ENCODE measurements at regions not wholly inside any gene's neighbourhood (a gene's known extent, or its start where the extent isn't known, plus 50 kb on each side); places are given as distances from the start of the nearest gene placed in this dataset.

DNA sequence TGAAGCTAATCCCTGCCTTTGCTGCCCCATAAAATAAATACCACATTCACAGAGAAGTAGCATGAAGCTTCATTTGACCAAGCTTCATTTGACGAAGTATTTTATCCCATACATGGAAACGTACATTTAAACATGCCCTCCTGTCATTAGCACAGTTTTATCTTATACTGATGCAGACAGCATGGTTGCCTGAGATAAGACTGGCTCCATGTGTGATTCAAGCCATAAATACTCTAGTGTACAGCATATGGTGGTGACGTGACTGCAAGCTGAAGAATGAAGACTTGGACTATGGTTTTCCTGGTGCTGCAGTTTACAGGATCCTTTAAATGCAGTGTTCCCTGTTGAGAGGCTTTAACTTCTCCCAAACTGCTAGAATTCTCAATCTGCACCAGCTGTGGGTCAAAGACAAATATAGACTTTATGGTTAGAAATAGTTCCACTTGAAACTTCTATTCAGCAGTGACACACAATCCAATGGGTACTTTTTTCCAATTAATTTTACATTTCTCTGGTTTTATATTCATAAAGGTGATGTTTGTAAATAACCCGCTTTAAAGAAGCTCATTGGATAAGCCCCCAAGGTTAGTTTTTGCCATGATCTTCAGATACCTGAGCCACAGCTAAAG is 64.9 kb downstream of the CYB561 start (continued):
- TF ChIP-seq ZNF41 (CRISPR knock-in tag; conservative IDR thresholded peaks at IDR 0.05) (no peak), GABPB2 (CRISPR knock-in tag; conservative IDR thresholded peaks at IDR 0.05) (no peak), ZNF395 (CRISPR knock-in tag; IDR thresholded peaks at IDR 0.05) (peak; percentile 93), TAF7 (tag; IDR thresholded peaks at IDR 0.05) (no peak), FIP1L1 (IDR thresholded peaks at IDR 0.05; ENCODE audit: low read depth, low read length, poor library complexity, severe bottlenecking) (no peak), WHSC1 (IDR thresholded peaks at IDR 0.05; ENCODE audit: low read length) (no peak), CREB1 (IDR thresholded peaks at IDR 0.05) (peak; percentile 58), CREB1 (CRISPR knock-in tag; IDR thresholded peaks at IDR 0.05) (peak; percentile 80), ZNF23 (CRISPR knock-in tag; IDR thresholded peaks at IDR 0.05) (no peak), SMAD4 (CRISPR knock-in tag; conservative IDR thresholded peaks at IDR 0.05) (peak; percentile 82), TAF1 (IDR thresholded peaks at IDR 0.05; ENCODE audit: control insufficient read depth, extremely low read depth, insufficient read depth, low read length, severe bottlenecking) (no peak), STAG1 (CRISPR knock-in tag; IDR thresholded peaks at IDR 0.05; ENCODE audit: borderline replicate concordance) (no peak), ZNF134 (CRISPR knock-in tag; conservative IDR thresholded peaks at IDR 0.05) (no peak), ZFP36 (IDR thresholded peaks at IDR 0.05; ENCODE audit: low read depth, low read length, partially characterized antibody) (no peak), RAD21 (CRISPR knock-in tag; conservative IDR thresholded peaks at IDR 0.05 in 1 of 2, IDR thresholded peaks at IDR 0.05 in 1 of 2) (no peak), CBX5 (IDR thresholded peaks at IDR 0.05; ENCODE audit: borderline replicate concordance, low read depth) (no peak), ZNF212 (CRISPR knock-in tag; IDR thresholded peaks at IDR 0.05) (no peak), ZNF324 (CRISPR knock-in tag; IDR thresholded peaks at IDR 0.05) (no peak), SRSF9 (IDR thresholded peaks at IDR 0.05; ENCODE audit: borderline replicate concordance, low read depth, low read length) (no peak), NR2C2 (CRISPR knock-in tag; IDR thresholded peaks at IDR 0.05) (no peak), NR2C2 (tag; IDR thresholded peaks at IDR 0.05) (no peak), NRF1 (conservative IDR thresholded peaks at IDR 0.05 in 1 of 2, IDR thresholded peaks at IDR 0.05 in 1 of 2) (no peak), GATA2 (CRISPR knock-in tag; IDR thresholded peaks at IDR 0.05) (peak; percentile 91), NR1H2 (CRISPR knock-in tag; IDR thresholded peaks at IDR 0.05) (no peak), ZC3H11A (IDR thresholded peaks at IDR 0.05; ENCODE audit: low read depth, low read length) (no peak), ZNF699 (CRISPR knock-in tag; IDR thresholded peaks at IDR 0.05; ENCODE audit: insufficient replicate concordance) (no peak)
- TF ChIP-seq, protein P1, sequence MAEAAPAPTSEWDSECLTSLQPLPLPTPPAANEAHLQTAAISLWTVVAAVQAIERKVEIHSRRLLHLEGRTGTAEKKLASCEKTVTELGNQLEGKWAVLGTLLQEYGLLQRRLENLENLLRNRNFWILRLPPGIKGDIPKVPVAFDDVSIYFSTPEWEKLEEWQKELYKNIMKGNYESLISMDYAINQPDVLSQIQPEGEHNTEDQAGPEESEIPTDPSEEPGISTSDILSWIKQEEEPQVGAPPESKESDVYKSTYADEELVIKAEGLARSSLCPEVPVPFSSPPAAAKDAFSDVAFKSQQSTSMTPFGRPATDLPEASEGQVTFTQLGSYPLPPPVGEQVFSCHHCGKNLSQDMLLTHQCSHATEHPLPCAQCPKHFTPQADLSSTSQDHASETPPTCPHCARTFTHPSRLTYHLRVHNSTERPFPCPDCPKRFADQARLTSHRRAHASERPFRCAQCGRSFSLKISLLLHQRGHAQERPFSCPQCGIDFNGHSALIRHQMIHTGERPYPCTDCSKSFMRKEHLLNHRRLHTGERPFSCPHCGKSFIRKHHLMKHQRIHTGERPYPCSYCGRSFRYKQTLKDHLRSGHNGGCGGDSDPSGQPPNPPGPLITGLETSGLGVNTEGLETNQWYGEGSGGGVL (CRISPR knock-in tag; IDR thresholded peaks at IDR 0.05) = no peak
- TF ChIP-seq, protein P2, sequence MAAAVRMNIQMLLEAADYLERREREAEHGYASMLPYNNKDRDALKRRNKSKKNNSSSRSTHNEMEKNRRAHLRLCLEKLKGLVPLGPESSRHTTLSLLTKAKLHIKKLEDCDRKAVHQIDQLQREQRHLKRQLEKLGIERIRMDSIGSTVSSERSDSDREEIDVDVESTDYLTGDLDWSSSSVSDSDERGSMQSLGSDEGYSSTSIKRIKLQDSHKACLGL (CRISPR knock-in tag; IDR thresholded peaks at IDR 0.05; ENCODE audit: borderline replicate concordance, poor library complexity, severe bottlenecking) = no peak
